ENCODE measurements at regions not wholly inside any gene's neighbourhood (a gene's known extent, or its start where the extent isn't known, plus 50 kb on each side); places are given as distances from the start of the nearest gene placed in this dataset.
"Not testable (repeated sequence)": the region's sequence is repeated elsewhere in the genome, so short reads cannot be mapped to it uniquely, and the experiment has no call there.

GRCh38 chr13:50626101-50626547 is 217.4 kb downstream of the DLEU7 start:
- DNase-seq: peak; percentile 74 to 75

GRCh38 chr13:50627111-50627510 is 216.4 kb downstream of the DLEU7 start:
- DNase-seq: no peak

DNA sequence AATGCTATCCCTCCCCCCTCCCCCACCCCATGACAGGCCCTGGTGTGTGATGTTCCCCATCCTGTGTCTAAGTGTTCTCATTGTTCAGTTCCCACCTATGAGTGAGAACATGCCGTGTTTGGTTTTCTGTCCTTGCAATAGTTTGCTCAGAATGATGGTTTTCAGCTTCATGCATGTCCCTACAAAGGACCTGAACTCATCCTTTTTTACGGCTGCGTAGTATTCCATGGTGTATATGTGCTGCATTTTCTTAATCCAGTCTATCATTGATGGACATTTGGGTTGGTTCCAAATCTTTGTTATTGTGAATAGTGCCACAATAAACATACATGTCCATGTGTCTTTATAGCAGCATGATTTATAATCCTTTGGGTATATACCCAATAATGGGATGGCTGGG is 215.0 kb downstream of the DLEU7 start:
- DNase-seq: not testable (repeated sequence)

DNA sequence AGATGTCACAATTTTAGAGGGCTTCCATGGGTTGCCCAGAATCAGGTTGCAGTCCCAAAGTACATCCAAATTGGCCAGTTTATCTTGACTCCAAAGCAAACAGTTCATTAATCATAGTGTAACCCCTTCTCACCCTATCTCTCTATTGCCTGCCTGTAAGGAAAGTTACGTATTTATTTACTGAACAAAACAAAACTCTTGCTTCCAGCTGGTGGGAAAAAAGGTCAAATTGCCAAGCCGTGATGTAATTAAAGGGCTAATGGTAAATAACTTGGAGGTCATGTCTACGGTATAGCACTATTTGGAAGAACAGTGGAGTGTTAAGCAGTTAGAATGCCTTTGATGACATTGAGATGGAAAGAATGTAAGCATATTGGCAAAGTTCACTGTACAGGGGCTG is 214.0 kb downstream of the DLEU7 start:
- DNase-seq: no peak

- peak; percentile 8 to 24 for DNase-seq
Observed at GRCh38 chr13:50629966-50630365, 213.5 kb downstream of the DLEU7 start.

DNA sequence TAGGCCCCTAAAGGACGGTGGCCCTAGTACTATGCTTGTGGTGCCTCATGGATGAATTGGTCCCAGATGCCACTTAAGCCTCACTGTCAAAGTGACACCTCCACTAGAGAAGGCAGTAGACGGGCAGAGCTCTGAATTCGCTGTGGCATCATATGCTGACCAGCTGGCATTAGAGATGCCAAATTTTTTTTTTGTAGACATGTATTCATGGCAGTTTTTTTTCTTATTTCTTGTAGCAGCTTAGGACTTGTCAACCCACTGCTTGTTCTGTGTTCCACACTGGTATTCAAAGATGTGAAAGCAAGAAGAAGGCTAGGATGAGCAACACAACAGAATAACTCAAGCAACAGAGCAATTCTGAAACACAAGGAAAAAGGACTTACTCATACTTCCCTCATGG is 212.5 kb downstream of the DLEU7 start:
- DNase-seq: no peak

DNA sequence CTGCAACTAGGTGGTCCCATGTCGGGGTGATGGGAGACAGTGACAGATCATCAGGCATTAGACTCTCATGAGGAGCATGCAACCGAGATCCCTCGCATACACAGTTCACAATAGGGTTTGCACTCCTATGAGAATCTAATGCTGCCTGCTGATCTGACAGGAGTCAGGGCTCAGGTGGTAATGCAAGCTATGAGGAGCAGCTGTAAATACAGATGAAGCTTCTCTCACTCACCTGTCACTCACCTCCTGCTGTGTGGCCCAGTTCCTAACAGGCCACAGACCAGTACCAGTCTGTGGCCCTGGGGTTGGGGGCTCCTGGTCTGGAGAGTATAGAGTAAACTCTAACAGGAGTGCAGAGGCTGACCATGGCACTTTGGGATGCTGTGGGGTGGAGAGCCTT is 209.2 kb downstream of the DLEU7 start:
- no peak for DNase-seq

GRCh38 chr13:50635504-50635903 is 208.0 kb downstream of the DLEU7 start:
- DNase-seq: peak; percentile 97 to 98

DNA sequence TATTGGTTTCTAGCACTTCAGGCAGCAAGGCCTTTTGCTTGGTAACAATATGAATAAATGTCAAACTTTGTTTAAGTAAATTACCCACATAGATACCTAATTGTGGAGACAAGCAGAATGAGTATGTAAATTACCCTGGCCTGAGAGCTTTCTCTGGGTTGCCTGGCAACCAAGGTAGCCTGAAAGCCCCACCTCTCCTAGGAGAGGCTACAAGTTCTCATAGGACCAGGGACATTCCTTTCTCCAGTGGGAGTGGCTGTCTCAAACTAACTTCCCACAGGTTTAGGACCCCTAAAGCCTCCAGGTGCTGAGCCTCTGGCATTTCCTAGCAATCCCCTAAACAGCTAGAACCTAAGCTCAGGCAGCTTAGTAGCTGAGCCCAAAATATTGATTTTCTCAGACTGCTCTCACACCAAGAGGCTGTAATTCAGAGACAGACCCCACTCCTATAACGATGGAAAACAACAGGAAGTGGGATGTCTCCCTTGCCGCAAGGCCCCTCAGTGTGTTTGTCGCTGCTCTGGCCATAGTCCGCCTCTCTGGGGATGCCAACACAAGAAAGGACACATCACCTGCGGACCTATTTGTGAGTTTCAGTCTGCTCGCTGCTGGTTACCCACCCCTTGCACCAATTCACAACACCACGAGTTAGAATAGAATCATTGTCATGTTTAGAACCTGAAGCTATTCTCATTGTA is 207.3 kb downstream of the DLEU7 start:
- peak in 1 of 2 donors; percentile 18 for DNase-seq

DNA sequence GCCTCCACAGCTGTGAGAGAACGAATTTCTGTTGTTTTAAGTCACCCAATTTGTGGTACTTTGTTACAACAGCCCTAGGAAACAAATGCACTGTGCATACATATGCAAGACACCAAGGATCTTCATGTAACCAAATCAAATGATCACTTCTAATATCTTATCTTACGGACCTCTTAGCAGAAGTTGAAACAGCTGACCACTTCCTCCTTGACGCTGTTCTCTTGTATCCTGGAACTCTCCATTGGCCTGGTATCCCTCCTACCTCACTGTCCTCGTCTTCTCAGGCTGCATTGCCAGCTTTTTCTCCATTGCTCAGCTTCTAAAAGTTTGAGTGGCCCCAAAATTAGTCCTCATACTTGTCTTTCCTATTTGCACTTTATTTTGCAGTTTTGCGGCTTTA is 200.4 kb downstream of the DLEU7 start:
- DNase-seq: no peak

DNA sequence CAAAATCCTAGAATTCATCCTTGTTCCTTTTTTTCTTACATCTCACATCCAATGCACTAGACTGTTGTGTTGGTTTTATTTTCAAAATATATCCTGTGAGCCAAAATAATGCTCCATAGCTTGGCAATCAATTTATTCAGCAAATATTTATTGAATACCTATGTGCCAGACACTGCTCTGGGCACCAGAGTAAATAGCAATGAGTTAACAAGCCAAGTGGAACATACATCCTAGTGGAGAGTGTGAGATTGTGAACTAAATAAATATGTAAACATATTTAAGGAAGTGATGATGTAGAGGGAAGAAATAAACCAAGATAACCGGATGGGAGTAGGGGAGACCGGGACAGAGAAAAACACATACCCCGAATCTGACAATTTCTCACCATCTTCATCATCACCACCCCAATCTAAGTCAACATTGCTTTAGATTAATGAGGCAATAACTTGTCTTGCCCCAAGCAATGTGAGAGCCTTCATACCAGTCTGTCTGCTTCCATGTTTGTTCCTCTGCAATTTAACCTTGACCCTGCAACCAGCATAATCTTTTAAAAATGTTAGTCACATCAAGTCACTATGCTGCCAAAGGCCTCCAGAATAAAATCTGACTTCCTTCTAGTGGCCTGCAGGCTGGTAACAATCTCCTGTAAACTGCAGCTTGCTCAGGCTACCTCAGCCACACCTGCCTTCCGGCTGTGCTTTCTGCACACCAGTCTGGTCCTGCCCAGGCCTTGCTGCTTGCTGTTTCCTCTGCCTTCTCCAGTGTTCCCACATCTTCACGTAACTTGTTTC is 199.2 kb downstream of the DLEU7 start:
- no peak for DNase-seq

DNA sequence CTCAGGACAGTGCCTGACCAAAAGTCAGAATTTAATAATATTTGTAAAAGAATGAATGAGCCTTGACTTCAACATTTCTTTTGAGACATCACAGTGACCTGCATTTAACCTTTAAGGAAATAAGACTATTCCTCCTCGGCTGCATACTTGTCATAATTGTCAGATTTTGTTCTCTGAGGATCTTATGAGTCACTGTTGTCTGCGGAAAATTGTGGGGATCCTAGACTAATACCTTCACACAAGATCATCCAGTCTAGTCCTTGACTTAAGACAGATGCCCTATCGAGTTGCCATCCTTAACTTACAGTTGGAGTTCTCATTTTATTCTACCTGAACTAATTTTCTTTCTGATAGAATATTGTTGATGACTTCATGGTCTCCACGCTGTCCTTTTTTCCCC is 198.4 kb downstream of the DLEU7 start:
- DNase-seq: no peak

- DNase-seq: no peak
Observed at GRCh38 chr13:50646070-50646469, 197.4 kb downstream of the DLEU7 start.

DNA sequence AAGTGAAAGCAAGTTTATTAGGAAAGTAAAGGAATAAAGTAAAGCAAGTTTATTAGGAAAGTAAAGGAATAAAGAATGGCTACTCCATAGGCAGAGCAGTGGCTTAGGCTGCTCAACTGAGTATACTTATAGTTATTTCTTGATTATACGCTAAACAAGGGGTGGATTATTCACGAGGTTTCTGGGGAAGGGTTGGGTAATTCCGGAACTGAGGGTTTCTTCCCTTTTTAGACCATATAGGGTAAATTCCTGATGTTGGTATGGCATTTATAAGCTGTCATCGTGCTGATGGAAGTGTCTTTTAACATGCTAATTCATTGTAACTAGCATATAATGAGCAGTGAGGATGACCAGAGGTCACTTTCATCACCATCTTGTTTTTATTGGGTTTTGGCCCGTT is 194.3 kb downstream of the DLEU7 start:
- peak; percentile 43 to 61 for DNase-seq

DNA sequence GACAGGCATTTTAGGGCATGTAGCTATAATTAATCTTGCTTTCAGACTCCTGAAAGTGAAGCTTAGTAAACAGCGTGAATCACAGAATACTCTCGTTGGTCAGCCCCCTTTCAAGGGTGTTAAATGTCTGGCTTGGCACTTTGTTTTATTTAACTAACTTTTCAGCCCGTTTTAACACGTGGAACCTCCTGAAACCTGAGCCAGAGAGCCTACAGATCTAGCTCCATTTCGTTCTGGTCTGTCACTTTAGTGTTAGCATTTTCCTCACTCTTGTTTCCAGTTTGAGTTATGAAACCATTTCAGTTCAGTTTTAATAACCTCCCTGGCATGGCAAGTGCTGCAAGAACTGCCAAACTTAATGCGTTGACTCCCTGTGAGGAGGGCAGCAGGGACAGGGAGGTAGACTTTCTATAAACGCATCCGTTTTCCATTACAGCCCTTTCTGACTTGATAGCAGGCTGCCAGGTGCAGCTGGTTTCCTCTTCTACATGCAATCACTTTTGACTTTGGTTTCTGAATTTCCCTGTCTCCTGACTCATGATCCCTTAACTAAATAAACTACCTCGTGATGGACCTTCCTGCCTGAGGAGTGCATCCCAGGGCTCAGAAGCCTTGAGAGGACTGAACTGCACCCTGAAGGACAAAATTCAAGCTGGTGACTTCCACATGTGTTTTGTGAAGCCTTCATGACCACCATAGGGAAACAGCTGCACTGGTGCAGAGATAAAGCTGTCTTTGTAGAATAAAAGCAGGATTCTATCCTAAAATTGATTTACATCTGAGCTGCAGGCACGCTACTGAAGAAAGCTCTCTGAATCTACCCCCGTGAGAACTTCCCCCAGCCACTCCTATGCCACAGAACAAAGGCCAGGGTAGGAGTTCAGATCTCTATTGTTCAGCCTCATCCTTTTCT is 192.6 kb downstream of the DLEU7 start:
- no peak for DNase-seq

GRCh38 chr13:50651922-50652321 is 191.6 kb downstream of the DLEU7 start:
- no peak for DNase-seq

GRCh38 chr13:50654331-50654730 is 189.2 kb downstream of the DLEU7 start:
- peak; percentile 25 to 59 for DNase-seq

DNA sequence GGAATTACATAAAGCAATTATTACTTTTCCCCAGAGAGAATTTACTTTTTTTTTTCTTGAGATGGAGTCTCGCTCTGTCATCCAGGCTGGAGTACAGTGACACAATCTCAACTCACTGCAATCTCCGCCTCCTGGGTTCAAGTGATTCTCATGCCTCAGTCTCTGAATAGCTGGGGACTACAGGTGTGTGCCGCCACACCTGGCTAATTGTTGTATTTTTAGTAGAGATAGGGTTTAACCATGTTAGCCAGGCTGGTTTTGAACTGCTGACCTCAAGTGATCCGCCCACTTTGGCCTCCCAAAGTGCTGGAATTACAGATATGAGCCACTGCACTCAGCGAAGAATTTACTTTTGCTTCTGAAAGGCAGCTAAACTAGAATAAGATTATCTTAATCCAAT is 181.6 kb downstream of the DLEU7 start:
- DNase-seq: not testable (repeated sequence)

DNA sequence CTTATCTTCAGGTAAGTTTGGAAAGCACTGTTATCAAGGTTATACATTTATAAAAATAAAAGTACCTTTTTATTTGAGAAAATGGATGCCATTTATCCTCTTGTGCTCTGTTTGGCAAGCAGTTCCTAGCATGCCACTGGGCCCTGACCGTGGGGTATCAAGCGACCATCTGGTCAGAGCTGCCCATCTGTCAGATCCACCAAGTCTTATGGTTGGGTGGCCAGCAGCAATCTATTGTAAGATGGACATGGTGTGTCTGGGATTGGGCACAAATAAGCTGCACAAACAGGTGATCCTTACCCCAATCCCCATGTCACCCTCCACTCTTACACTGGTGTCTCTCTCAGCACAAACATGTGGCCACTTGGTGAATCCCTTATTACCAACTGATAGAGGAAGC is 178.5 kb downstream of the DLEU7 start:
- DNase-seq: no peak

- DNase-seq: peak in 1 of 2 donors; percentile 21
Observed at GRCh38 chr13:50668049-50668448, 175.4 kb downstream of the DLEU7 start.

DNA sequence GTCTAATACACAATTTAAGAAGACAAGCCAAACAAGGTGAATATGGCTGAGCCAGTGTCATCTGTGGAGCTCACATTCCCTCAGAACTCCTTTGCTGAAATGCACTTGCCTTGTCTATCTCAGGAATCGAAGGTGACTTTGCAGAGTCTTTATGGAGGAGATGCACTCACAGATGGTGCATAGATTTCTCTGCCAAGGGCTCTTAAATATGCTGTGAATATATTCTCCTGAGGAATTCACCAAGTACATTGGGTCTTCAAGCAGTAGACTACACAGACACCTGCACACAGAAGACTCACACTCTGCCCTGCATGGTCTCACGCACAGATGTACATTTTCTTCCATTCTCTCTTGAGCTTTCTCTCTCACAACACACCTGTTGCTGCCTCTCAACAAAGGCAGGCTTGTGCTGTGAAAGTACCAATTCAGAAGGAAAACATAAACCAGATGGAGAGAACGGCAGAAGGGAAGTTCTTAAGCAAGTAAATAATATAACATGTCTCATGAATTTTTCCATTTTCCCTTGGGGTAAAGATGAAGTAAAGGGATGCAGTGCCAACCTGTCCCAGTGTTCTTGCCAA is 174.7 kb downstream of the DLEU7 start:
- DNase-seq: no peak

GRCh38 chr13:50670272-50670671 is 173.2 kb downstream of the DLEU7 start:
- no peak for DNase-seq

Data from inflammatory macrophage treated with lipopolysaccharide for 1 hour (primary cell).